Epithelial cell of proximal tubule (primary cell): ENCODE measurements at regions not wholly inside any gene's neighbourhood (a gene's known extent, or its start where the extent isn't known, plus 50 kb on each side); places are given as distances from the start of the nearest gene placed in this dataset.

Source experiments
- DNase-seq: peaks from one replicate; pipeline ENCODE4 v3.0.0-alpha.2; 2011; ENCODE audit warnings: low read depth
- H3K4me3 ChIP-seq: 2 replicates; pipeline ENCODE4 v1.5.1; 2011; ENCODE audit warnings: low read depth, mild to moderate bottlenecking, low read length
- TF ChIP-seq, protein P1 (sequence below): conservative IDR thresholded peaks from 2 replicates; pipeline ENCODE4 v1.5.1; 2012; ENCODE audit warnings: low read depth, mild to moderate bottlenecking, low read length

DNA sequence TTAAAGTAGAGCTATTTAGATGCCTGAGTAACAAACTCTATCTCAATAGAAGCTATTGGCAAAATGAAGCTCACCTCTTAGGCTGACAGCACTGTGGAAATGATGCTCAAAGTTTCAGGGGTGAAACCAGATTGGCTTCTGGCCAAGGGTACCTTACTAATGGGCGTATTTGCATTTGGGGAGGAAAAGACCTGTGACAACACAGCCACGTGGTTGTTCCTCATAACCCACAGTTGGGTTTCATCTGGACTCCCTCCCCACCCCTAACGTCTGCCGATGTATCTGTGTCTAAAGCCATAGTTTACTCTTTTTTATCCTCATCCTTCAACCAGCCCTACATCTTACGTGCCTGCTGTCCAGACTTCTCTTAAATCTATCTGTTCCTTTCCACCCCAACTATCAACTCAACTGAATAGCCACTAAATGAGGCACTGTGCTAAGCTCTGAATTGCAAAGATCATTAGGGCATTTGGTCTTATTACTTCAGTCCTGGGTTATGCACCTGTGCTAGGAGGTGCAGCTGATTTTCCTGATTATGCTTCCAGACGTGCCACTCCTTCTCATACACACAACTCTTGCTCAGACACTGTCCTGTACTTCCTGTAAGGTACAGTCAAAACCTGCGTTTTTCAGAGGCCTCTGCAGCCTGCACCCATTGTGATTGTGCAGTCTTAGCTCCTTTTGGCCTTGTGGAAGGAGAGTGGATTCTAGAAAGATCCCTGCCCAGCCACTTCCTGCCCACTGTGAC, 80.6 kb upstream of the ARMC2 start:
- no peak for DNase-seq
- H3K4me3 ChIP-seq, result no peak overlapping the region
- TF ChIP-seq, protein P1, sequence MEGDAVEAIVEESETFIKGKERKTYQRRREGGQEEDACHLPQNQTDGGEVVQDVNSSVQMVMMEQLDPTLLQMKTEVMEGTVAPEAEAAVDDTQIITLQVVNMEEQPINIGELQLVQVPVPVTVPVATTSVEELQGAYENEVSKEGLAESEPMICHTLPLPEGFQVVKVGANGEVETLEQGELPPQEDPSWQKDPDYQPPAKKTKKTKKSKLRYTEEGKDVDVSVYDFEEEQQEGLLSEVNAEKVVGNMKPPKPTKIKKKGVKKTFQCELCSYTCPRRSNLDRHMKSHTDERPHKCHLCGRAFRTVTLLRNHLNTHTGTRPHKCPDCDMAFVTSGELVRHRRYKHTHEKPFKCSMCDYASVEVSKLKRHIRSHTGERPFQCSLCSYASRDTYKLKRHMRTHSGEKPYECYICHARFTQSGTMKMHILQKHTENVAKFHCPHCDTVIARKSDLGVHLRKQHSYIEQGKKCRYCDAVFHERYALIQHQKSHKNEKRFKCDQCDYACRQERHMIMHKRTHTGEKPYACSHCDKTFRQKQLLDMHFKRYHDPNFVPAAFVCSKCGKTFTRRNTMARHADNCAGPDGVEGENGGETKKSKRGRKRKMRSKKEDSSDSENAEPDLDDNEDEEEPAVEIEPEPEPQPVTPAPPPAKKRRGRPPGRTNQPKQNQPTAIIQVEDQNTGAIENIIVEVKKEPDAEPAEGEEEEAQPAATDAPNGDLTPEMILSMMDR, result no peak

DNA sequence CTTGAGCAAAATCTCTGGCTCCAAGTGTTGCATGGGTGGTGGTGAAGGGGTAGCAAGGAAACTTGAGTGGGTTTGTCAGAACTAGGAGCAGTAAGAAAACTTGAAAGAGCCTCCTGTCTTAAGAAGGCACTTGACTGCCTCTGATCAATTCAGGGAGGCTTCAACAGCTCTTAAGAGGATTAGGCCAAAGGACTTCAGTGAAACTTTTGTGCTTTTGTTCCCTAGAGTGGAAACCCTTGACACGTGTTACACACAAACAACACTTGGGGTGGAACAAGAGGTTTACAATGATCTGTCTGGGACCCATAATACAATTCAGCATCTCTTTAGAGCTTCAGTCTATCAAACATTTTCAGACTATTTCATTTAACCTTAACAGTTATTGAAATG, 80.1 kb upstream of the ARMC2 start:
- no peak overlapping the region for H3K4me3 ChIP-seq
- no peak for DNase-seq
- TF ChIP-seq, protein P1, result no peak

DNA sequence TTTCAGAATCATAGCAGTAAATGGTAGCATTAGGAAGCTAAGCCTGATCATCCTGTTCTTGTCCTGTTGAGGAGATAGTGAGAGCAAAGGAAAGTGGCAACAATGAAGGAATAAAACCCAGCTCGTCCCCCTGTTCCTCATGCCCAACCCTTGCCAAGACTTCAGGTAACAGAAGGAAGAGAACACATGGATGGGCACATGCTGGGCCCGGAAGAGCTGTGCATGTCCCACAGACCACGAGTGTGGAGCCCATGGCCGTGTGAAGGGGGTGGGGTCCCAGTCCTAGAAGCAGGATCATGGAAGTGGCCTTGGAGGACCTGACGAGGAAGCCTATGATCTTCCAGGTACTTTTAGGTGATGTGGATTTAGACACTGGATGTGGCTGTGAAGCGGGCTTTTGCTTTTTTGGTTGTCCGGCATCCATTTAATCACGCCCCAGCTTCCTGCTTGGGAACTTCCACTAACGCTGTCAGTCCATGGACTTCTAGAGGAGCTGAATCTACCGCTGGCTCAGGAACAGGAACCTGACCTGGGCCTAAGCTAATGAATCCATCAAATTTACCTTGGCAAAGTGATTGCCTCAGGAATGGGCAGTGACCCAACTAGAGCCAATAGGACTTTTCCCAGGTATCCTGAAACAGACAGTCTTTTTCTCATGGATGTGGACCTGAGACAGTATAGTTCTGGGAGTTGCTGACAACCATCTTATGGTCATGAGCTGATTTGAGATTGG, 79.3 kb upstream of the ARMC2 start:
- H3K4me3 ChIP-seq, result no peak overlapping the region
- DNase-seq, result no peak
- TF ChIP-seq, protein P1, result no peak

DNA sequence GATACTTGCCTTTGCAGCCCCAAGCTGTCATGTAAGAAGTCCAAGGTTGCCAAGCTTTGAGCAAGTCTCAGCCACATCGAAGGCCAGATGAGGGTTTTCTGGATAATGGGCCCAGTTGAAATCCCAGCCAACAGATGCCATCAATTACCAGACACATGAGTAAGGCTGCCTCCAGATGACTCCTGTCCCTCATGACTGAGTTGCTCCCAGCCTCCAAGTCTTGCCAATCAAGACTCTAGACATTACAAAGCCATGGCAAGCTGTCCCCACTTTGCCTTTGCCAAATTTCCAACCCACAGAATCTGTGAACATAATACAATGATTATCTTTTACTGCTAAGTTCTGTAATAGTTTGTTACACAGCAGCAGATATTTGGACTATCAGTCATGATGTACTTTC, 76.8 kb upstream of the ARMC2 start:
- TF ChIP-seq, protein P1, result no peak
- no peak overlapping the region for H3K4me3 ChIP-seq
- no peak for DNase-seq

DNA sequence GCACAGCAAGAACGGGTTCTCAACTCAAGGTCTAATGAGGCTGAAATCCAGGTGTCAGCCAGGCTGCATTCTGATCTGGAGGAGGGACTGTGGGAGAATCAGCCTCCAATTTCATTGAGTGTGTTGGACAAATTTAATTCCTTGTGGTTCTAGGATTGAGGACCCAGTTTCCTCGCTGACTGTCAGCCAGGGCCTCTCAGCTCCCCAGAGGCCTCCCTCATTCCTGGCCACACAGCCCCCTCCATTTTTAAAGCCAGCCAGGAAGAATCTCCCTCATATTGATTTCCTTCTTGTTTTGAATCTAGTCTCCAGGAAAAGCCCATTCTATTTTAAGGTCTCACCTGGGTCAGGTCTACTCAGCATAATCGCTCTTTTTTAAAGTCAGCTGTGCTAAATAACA, 73.7 kb upstream of the ARMC2 start:
- H3K4me3 ChIP-seq, result no peak overlapping the region
- TF ChIP-seq, protein P1, result no peak
- no peak for DNase-seq

DNA sequence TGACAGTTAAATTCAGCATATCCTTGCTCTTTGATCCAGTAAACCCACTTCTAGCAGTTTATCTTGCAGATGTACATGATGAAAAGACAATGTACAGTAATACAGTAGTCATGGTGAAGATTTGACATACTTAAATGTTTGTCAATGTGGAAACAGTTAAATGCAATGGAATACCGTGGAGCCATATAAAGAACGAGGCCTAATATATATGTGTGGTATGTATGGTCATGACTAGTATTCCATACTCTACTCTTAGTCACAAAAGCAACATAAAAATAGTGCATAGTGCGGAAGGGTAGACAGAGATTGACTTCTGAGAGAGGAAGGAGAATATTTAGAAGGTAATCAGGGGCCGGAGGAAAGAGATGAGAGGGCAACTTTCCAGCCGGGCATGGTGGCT, 70.7 kb upstream of the ARMC2 start:
- H3K4me3 ChIP-seq, result no peak overlapping the region
- DNase-seq, result no peak
- TF ChIP-seq, protein P1, result no peak
